RPMI7951 (cell line): ENCODE measurements at regions not wholly inside any gene's neighbourhood (a gene's known extent, or its start where the extent isn't known, plus 50 kb on each side); places are given as distances from the start of the nearest gene placed in this dataset.
"Not testable (repeated sequence)": the region's sequence is repeated elsewhere in the genome, so short reads cannot be mapped to it uniquely, and the experiment has no call there.

ENCODE experiments used
- DNase-seq: peaks from one replicate; pipeline ENCODE4 v3.0.0-alpha.2; 2012; ENCODE audit warnings: low read depth

DNA sequence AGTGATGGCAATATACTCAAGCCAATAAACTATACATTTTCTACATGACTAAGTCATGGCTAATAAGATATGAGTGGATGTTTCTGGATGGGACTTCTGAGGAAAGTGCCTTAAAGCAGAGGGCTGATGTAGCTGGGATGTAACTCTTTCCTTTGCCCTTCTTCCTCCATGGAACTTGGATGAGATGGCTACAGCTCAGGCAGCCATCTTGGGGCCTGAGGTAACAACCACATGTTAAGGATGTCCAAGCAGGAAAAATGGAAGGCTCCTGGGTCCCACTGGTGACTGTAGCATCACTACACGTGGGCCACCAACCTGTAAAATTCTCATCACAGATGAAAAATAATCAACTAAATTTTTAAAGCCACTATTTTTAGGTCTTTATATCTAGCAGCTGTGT, 54.4 kb upstream of the GRIP1 start:
- no peak for DNase-seq

DNA sequence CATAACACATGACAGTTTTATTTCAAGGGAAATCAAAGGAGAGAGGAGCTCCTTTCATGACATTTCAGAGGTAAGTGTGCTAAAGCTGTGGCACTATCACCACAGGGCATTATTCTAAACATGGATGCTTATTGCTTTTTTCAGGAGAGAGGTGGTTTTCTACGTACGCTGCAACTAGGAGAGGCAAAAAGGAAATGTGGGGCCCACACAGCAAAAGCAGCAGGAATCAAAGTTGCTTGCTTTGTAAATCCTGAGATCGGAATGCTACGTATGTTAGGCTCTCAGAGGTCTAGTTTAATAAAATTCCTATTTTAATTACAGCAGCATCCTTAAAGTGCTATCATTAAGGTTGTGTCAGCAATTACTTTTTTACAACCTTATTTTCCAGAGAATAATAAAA, 55.0 kb upstream of the GRIP1 start:
- DNase-seq: no peak

- no peak for DNase-seq
Observed at GRCh38 chr12:66735275-66735674, 56.4 kb upstream of the GRIP1 start.

DNA sequence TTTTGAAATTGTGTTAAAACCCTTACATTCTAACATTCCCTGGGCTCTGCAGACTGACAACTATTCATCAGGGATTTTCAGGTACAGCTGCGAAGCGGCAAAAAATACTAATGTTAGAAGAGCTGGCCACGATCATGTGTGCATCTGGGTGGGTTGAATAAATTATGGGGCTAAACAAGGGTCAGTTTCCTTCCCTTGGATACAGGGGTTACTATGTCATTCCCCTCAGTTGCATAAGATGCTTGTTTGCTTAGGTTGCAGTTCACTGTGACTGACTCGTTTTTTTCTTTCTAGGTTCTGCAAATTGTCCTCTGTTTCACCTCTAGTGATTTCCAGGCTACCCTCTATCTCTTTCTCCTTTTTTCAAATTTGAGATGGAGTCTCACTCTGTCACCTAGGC, 58.1 kb upstream of the GRIP1 start:
- no peak for DNase-seq

DNA sequence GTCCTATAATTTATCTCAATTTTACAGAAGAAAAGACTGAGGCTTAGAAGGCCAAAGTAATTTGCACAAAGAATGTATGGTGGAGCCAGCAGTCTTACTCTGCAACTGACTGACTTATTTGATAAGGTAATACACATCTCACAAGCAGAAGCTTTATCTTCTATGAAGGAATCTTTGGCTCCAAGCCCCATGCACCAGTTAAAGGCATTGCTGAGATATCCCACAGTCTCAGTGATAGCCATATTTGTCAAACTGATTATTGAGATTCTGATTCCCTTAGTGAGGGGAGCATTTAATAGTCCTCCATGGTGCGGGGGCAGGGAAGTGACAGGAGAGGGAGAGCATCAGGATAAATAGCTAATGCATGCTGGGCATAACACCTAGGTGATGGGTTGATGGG, 60.4 kb upstream of the GRIP1 start:
- no peak for DNase-seq

DNA sequence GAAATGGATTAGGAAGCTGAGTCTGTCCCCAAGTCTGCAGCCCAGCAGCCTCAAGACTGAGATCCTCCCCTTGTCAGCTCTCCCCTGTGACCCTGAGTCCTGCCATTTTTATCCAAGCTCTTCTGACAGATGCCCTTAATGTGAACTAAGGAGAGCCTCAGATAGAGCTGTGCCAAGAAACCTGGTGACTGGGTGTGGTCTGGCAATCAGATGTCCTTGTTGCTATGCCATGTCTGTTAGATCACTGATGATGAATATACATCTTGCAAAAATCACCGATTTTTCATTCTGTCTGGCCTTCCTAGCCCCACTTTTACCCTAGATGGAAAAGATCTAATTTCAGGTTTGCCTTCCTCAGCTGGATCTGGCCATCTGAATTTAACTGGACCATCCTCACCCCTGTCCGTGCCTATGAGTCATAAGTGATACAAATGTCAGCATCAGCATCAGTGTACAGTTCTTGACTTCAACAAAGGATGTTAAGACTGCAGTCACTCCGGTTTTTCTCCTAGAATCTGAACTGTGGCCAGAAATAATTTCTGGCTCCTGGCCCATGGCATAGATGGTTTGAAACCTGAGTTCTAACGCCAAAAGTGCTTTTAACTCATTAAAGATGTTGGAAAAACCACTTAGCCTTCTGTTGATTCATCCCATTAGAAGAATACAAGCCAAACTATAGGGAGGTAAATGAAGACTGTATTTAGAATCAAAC, 61.2 kb upstream of the GRIP1 start:
- DNase-seq: no peak

- DNase-seq: no peak
Observed at GRCh38 chr12:66740732-66741131, 61.9 kb upstream of the GRIP1 start.

DNA sequence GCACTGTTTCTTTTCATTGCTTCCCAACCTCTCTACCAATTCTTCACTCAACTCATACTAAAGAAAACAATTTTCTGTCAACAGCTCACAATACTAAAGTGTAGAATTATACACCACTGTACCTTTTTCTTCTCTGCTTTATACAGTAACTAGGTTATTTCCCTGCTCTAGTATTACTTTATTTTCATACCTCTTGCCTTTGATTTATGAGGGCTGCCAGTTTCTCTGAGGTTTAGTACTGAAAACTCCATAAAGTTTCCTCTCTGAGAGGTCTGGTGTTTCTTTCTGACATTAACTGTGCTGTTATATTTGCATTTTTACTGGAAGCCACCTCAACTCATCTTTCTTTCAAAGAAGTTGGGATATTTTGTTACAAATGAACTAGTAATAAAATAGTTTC, 63.0 kb upstream of the GRIP1 start:
- DNase-seq: no peak

DNA sequence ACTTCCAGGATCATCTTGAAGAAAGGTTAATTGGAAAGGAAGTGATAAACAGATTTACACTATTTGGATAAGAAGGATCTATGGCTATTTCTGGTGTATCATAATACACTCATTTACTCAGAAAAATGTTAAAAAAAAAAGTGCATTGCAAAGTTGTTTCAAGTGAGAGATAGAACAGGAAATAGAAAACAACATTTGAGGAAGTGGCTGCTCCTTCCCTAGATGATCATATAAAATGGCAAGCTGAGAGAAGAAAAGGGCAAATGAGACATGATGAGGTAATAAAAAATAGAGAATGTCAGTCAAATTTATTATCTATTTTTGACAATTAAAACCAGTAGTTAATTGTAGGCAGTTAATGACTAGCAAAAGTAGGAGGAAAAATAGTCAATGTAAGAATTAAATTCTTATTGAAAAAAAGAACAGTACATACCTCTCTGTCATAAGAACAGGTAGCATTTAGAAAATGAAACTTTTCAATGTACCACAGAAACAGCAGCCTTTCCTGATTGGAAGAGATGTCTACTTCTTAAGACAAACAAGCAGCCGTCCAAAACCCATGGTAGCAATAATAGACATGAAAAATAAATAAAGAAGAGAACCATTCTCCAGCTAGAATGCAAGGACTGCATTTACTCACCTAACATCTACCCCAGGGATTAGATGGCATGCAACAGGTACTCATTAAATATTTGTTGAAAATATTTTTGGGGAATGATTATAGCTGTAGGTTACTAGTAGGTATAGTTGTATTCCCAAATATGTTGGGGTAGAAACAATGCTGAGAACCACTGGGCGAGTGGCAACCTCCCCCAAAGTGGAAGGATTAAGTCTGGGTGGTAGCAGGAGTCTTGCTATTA, 63.9 kb upstream of the GRIP1 start:
- DNase-seq: no peak

DNA sequence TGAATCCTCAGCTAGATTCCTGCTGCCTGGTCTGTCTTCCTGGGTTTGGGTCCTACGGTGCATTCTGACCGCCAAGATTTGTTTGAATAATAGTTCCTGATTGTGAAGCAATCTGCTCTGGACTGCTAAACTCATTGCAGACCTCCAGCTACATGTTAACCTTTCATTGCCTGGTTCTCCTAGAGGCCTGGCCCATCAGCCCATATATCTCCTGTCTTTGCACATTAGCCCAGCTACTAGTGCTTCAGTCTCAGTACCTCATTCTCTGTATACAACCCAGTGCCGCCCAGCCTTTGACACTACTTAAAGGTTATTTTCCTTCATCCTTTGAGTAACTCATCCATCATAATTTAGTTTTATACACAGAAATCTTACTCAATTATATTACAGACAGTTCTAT, 65.6 kb upstream of the GRIP1 start:
- DNase-seq: no peak

- no peak for DNase-seq
Observed at GRCh38 chr12:66744956-66745383, 66.1 kb upstream of the GRIP1 start.

DNA sequence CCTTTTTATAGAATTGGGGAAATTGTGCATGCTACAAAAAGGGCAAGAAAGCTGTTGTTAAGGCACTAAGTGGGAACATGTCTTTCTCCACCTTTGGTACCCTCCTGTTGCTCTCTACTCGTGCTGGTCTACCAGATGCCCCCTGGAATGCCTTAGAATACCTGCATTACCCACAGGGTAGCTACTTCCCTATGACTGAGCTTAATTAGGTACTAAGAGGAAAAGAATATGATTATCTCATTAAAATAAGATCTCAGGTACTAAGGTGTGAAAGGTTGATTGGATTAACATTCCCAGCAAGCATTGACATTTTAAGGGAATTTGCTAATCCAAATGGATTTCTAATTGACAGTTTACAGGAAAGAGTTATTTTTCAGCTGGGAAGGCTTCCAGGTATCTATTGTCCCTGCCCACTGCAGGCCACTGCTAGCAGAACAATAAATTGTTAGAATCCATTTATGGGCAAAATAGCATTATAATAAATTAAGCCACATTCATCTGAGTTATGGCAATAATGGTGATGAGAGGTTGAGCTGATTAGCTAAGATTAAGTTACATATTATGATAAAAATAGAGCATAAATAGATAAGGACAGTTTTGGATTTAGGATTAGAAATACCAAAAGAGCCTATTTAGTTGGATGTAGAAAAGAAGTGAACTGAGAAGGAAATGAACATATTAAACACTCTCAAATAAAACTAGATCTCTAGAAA, 67.8 kb upstream of the GRIP1 start:
- DNase-seq: no peak

GRCh38 chr12:66751432-66752113, 72.7 kb upstream of the GRIP1 start:
- DNase-seq: no peak

- DNase-seq: no peak
Observed at GRCh38 chr12:66753810-66754209, 74.9 kb upstream of the GRIP1 start.

DNA sequence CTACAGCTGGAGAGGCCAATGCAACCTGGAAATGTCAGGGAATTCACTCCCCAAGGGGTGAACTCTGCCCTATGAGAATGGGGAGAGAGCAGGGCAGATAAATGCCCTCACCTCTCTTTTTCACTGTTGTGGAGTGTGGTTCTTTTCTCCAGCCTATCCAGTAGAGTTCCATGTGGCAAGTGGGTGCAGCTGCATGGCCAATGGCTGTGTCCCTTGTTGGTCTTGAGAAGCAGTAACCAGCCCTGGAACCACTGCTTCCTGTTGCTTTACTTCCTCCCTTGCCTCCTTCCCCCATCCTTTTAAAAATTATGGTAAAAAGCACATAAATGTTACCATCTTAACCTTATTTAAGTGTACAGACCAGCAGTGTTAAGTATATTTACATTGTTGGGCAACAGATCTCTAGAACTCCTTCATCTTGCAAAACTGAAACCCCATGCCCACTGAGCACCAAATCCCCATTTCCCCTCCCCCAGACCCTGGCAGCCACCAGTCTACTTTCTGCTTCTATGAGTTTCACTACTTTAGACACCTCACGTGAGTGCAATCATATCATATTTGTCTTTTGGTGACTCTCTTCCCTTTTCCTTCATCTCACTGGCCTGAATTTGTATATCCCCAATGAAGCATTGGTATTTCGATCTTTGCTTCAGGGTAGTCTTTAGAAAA, 77.0 kb upstream of the GRIP1 start:
- DNase-seq: no peak

DNA sequence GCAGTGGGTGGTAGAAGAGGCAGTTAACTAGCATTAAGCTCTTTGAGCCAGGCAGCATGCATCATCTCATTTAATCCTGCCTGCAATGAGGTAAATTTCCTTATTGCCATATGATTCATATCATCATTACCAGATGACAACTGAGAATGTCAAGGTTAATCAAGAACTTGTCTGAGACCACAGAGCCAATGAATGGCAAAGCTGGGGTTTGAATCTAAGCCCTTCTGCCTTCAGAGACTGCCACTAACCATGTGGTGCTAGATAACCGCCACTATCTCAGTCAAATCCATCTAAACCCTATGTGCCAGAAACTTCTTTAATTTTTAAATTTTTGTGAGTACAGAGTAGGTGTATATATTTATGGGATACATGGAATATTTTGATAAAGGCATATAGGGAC, 77.8 kb upstream of the GRIP1 start:
- no peak for DNase-seq

DNA sequence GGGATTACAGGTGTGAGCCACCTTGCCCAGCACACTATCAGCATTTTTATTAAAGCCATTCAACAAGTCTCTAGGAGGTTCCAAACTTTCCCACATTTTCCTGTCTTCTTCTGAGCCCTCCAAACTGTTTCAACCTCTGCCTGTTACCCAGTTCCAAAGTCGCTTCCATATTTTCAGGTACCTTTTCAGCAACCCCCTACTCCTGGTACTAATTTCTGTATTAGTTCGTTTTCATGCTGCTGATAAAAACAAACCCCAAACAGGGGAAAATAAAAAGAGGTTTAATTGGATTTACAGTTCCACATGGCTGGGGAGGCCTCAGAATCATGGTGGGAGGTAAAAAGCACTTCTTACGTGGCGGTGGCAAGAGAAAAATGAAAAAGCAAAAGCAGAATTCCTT, 81.2 kb upstream of the GRIP1 start:
- not testable (repeated sequence) for DNase-seq

DNA sequence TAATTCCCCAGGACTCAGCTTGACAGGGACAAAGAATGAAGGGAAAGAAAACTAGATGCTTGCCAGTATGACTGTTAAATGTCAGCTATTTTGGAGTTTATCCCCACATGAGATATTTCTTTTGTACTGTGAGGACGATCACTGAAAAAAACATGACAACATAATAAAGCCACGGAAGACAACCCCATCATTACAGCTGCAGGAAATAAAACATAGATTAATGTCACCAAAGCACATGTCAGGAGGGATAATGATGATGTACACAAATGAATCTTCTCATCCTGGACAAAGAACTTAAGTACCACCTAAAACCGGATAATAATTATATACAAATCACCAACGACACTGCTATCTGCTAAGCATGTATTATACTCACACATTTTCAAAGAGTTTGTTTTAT, 84.6 kb upstream of the GRIP1 start:
- no peak for DNase-seq

DNA sequence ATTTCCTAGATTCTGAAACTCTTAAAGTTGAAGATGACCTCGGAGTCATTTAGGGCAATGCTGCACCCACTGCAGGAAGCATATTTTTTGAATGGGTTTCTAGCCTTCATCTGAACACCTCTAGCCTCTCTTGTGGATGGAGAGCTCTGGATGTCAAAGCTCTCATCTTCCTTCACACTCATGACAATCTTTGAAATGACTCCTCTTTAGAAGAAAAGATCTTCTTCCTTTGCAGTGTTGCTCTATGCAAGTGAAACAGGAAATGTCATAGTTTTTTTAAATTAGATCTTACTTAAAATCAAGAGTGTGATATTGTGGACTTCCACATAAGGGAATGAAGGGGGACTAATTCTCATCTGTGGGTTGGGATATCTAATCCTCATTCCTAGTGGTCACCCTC, 86.3 kb upstream of the GRIP1 start:
- no peak for DNase-seq

DNA sequence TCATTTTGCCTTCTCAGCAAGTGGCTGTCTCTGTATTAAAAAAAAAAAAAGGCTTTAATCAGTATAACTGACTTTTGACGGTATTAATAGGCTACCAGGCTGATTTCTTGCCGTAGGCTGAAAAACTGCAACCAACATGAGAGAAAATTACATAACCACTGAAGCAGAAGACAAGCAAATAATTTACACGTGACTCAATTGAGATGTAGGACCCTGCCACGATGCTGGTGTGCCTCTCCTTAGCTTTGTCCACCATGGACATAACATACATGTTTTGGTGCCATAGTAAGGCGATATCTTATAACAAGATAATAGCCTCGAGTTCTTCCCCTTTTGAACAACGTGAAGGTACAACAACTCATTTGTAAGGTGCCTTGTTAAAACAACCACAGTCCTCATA, 88.7 kb upstream of the GRIP1 start:
- no peak for DNase-seq

- no peak for DNase-seq
Observed at GRCh38 chr12:66768293-66768692, 89.4 kb upstream of the GRIP1 start.

GRCh38 chr12:66774929-66775328, 96.1 kb upstream of the GRIP1 start:
- DNase-seq: no peak
